Daoy (cell line): ENCODE measurements at regions not wholly inside any gene's neighbourhood (a gene's known extent, or its start where the extent isn't known, plus 50 kb on each side); places are given as distances from the start of the nearest gene placed in this dataset.
"Not testable (repeated sequence)": the region's sequence is repeated elsewhere in the genome, so short reads cannot be mapped to it uniquely, and the experiment has no call there.

Source experiments
- DNase-seq: peaks from one replicate; pipeline ENCODE4 v3.0.0-alpha.2; 2015; ENCODE audit warnings: low read depth

- DNase-seq, result no peak
These were observed 85.6 kb upstream of the SNX7 start for GRCh38 chr1:98575955-98576354.

- no peak for DNase-seq
These were observed 95.6 kb upstream of the SNX7 start for GRCh38 chr1:98565951-98566350.

- DNase-seq, result no peak
These were observed 102.2 kb upstream of the SNX7 start for GRCh38 chr1:98559291-98559690.

GRCh38 chr1:98557895-98558294, 103.6 kb upstream of the SNX7 start:
- no peak for DNase-seq

GRCh38 chr1:98556521-98557158, 104.9 kb upstream of the SNX7 start:
- no peak for DNase-seq

GRCh38 chr1:98555814-98556213, 105.7 kb upstream of the SNX7 start:
- DNase-seq, result no peak

- DNase-seq, result not testable (repeated sequence)
These were observed 108.9 kb upstream of the SNX7 start for GRCh38 chr1:98552576-98553074.

GRCh38 chr1:98550076-98550475, 111.4 kb upstream of the SNX7 start:
- no peak for DNase-seq

- DNase-seq, result no peak
These were observed 115.2 kb upstream of the SNX7 start for GRCh38 chr1:98546319-98546718.

DNA sequence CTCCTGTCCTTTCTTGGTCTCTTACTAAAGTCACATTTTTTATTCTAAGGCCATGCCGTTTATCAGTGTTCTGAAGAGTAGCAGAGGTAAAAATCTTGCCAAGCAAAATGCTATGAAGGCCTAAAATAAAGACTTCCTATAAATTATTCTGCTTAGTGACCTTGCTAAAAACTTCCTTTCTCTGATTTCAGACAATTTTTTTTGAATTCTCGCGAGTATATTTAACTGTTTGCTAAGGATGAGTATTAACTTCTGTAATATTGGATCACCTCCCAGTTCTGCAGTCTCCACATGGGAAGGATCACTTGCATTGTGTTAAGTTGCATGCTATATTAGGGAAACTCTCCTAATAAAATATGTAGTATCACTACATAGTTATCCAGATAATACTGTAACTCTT, 123.4 kb upstream of the SNX7 start:
- no peak for DNase-seq

DNA sequence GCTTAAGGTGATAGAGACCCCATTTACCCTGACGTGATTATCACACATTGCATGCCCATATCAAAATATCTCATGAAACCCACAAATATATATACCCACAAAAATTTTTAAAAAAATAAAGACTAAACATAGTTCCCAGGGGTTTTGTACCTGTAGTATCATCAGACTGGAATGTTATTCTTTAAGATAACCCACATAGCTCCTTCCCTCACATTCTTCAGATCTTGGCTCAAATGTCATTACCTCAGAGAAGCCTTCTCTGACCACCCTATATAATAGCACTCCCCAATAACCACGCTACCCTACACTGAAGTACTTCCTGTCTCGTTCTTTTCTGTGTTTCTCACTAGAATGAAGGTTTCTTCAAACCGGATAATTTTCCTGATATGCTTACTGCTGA, 138.3 kb upstream of the SNX7 start:
- peak; percentile 5 for DNase-seq

DNA sequence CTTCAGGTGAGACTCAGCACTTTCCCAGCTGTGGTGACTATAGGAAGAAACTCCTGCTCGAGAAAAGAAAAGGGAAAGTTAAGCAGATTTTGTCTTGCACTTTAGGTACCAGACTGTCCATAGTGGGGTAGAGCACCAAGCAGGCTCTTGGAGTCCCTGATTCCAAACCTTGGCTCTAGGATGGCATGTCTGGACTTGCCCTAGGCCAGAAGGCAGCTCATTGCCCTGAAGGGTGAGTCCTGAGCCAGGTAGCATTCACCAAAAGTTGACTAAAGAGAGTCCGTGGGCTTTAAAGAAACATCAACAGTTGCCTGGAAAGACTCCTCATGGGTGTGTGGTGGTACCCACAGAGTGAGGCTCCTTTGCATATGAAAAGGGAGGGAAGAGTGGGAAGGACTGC, 145.2 kb upstream of the SNX7 start:
- DNase-seq, result no peak

DNA sequence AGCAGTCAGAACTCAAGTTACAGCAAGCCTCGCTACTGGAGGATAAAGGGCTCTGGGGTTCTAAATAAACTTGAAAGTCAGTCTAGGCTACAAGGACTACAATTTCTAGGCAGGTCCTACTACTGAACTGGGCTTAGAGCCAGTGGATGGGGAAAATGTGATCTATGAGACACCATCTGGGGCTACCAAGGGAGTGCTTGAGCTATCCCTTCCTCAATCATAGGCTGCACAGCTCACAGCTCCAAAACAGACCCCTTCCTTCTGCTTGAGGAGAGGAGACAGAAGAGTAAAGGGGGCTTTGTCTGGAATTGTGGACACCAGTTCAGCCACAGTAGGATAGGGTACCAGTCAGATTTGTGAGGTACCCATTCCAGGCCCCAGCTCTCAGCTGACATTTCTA, 145.8 kb upstream of the SNX7 start:
- no peak for DNase-seq

DNA sequence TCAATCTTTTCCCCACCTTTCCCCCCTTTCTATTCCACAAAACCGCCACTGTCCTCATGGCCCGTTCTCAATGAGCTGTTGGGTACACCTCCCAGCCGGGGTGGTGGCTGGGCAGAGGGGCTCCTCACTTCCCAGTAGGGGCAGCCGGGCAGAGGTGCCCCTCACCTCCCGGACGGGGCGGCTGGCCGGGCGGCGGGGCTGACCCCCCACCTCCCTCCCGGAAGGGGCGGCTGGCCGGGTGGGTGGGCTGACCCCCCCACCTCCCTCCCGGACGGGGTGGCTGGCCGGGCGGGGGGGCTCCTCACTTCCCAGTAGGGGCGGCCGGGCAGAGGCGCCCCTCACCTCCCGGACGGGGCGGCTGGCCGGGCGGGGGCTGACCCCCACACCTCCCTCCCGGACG, 149.3 kb upstream of the SNX7 start:
- not testable (repeated sequence) for DNase-seq

- no peak for DNase-seq
These were observed 157.8 kb upstream of the SNX7 start for GRCh38 chr1:98503771-98504170.

DNA sequence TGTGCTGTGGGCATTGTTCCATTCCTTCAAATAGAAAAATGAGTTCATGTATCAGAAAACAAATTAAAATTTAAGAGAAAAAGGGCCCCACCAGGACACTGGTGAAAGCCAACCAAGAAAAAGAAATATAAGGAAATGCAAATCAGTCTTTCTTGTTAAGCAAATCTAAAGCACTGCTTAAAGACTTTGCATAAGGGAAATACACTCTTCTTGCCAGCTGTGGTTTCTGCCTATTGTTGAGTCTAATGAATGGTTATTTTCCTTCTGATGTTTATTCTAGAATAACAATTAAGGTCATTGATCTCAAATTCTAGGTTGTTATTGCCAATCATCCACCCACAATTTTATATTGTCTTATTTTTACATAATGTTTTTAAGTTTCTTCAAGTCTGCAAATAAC, 158.6 kb upstream of the SNX7 start:
- DNase-seq, result no peak

DNA sequence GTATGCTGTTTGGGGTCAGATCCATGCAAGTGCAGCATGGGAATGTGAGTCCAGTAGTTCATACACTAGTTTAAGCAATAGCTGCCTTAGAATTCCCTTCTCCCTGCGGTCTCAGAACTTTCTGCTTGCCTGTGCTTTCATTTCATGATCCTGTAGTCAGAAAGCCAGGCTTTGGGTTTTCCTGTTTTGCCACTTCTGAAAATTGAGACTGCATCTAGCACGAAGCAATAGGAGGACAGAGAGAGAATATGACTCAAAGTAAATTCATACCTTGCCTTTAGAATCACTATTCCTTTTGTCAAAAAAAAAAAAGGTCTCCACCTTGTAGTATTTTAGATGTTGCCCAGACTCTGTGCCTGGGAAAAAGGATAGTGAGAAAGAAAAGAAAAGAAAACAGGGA, 161.2 kb upstream of the SNX7 start:
- DNase-seq, result no peak

DNA sequence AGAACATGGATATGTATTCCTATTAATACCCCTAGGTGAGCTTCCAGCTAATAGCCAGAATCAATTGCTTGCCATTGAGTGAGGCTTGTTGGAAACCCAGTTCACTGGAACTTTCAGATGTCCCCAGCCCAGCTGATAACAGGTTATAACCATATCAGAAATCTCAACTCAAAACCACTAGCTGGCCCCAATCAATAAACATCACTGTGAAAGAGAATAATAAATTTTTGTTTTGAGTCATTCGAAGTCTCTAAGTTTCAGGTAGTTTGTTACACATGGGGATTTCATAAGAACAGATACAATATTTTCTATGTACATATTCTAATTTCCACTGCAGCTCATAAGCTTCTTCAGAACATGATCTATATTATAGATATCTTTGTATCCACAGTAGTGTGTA, 162.9 kb upstream of the SNX7 start:
- DNase-seq, result no peak

- no peak for DNase-seq
These were observed 164.0 kb upstream of the SNX7 start for GRCh38 chr1:98497497-98497896.

DNA sequence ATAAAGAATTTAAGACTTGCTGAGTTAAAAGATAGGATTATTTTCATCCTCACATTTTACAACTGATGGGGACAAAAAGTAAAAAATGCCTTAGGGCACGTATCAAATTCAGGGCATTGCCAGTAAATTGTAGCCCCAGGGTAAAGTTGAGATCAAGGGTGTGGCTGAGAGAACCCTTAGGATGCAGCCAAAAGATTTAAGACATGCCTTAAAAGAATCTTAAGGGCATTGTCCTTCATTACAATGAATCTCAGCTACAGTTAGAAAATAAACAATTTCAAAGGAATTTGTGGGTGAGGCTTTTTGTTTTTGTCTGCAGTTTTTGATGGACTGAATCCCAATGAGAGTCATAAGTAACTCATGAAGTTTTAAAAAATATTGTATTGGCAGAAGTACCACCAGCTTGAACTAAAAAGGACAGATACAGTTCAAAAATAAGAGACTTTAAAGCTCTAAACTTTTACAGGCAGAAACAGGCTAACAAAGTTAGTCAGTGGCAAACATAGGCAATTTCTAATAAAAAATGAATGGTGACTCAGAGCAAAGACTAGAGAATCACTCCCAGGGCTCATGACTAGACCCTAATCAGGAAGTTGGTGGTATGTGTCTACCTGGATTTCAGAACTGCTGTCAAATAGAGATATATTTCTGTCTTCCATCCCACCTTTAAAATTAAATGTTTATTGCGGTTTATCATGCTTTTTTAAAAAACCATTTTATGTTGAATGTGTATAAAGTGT, 165.1 kb upstream of the SNX7 start:
- no peak for DNase-seq

GRCh38 chr1:98493469-98493868, 168.1 kb upstream of the SNX7 start:
- DNase-seq, result no peak

DNA sequence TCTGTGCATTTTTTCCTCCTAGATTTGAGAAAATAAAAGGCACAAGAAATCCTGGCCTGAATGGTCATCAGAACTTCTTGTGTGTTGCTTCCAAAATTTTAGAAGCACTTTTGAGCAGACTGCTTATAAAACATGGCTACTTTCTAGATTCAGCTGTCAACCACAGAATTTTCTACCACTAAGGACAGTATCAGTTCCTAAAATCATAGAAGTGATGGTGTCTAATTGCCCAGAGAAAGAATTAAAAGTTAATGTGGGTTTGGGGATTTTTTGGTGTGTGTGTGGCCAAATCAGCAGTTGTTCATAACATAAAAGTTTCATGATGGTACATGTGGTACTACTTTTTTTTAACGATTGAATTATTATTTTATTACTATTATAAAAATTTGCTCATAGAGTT, 171.4 kb upstream of the SNX7 start:
- DNase-seq, result no peak

GRCh38 chr1:98487620-98488019, 173.9 kb upstream of the SNX7 start:
- no peak for DNase-seq

DNA sequence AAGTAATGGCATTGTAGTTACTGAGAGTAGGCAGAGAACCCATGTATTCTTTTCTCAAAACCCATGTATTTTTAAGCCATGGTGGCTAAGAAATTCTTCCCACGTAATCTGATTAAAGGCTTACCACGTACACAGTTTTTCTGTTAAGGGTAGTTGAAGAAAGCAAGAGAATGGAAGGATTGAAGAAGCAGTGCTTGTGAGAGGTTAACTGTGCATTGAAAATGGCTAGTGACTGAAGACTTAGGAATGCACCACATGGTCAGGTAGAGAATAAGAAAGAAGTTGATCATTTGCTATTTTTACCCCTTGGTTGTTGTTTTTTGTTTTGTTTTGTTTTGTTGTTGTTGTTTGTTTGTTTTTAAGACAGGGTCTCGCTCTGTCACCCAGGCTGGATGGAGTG, 178.9 kb upstream of the SNX7 start:
- DNase-seq, result no peak
